HEK293T (cell line): ENCODE measurements at regions not wholly inside any gene's neighbourhood (a gene's known extent, or its start where the extent isn't known, plus 50 kb on each side); places are given as distances from the start of the nearest gene placed in this dataset.

Source experiments
- CTCF ChIA-PET: fragments of 350-600 bp; formaldehyde crosslinking; extraction: SDS; loops from one replicate; lab custom pipeline; 2021; ENCODE audit warnings: antibody characterized with exemption, inconsistent platforms; lab: Yijun Ruan, JAX
- POLR2A ChIA-PET: fragments of 350-600 bp; formaldehyde crosslinking; extraction: SDS; loops from one replicate; lab custom pipeline; 2020; ENCODE audit warnings: antibody characterized with exemption, inconsistent platforms; lab: Yijun Ruan, JAX
- DNase-seq: peaks from one replicate; pipeline ENCODE4 v3.0.0; 2012; ENCODE audit warnings: mixed read lengths; ENCODE audit errors: extremely low spot score
- ARNT ChIP-seq: fragments of 450-650 bp; IDR thresholded peaks from 2 replicates; pipeline ENCODE4 v1.6.1; 2017; ENCODE audit warnings: mild to moderate bottlenecking
- BHLHE40 ChIP-seq: fragments of 450-650 bp; IDR thresholded peaks from 2 replicates; pipeline ENCODE4 v1.6.1; 2016; ENCODE audit warnings: mild to moderate bottlenecking, moderate library complexity, borderline replicate concordance
- CTBP1 ChIP-seq: fragments of 450-650 bp; IDR thresholded peaks from 2 replicates; pipeline ENCODE4 v1.6.1; 2016; ENCODE audit warnings: borderline replicate concordance
- ELF4 ChIP-seq: fragments of 450-650 bp; IDR thresholded peaks from 2 replicates; pipeline ENCODE4 v1.6.1; 2017; ENCODE audit warnings: antibody characterized with exemption
- FOXA1 ChIP-seq: fragments of 450-650 bp; IDR thresholded peaks from 2 replicates; pipeline ENCODE4 v1.6.1; 2016; ENCODE audit warnings: mild to moderate bottlenecking
- FOXK2 ChIP-seq: fragments of 450-650 bp; IDR thresholded peaks from 2 replicates; pipeline ENCODE4 v1.6.1; 2016; ENCODE audit warnings: mild to moderate bottlenecking
- FOXM1 ChIP-seq: fragments of 450-650 bp; IDR thresholded peaks from 2 replicates; pipeline ENCODE4 v1.6.1; 2017; ENCODE audit warnings: mild to moderate bottlenecking, borderline replicate concordance
- HDGF ChIP-seq: fragments of 450-650 bp; IDR thresholded peaks from 2 replicates; pipeline ENCODE4 v1.6.1; 2017; ENCODE audit warnings: antibody characterized with exemption, borderline replicate concordance
- L3MBTL2 ChIP-seq: fragments of 450-650 bp; conservative IDR thresholded peaks from 2 replicates; pipeline ENCODE4 v1.6.1; 2016; ENCODE audit warnings: mild to moderate bottlenecking
- LEF1 ChIP-seq: fragments of 450-650 bp; IDR thresholded peaks from 2 replicates; pipeline ENCODE4 v1.6.1; 2017; ENCODE audit warnings: mild to moderate bottlenecking, borderline replicate concordance
- NFRKB ChIP-seq: fragments of 450-650 bp; IDR thresholded peaks from 2 replicates; pipeline ENCODE4 v1.6.1; 2016; ENCODE audit warnings: mild to moderate bottlenecking, moderate library complexity
- SP1 ChIP-seq: fragments of 450-650 bp; IDR thresholded peaks from 2 replicates; pipeline ENCODE4 v1.6.1; 2017
- SUZ12 ChIP-seq: fragments of 450-650 bp; IDR thresholded peaks from 2 replicates; pipeline ENCODE4 v1.6.1; 2016; ENCODE audit warnings: mild to moderate bottlenecking
- TARDBP ChIP-seq: fragments of 450-650 bp; IDR thresholded peaks from 2 replicates; pipeline ENCODE4 v1.6.1; 2016
- ZNF384 ChIP-seq: fragments of 450-650 bp; IDR thresholded peaks from 2 replicates; pipeline ENCODE4 v1.6.1; 2016
- TF ChIP-seq, protein P1 (sequence below): fragments of 450-650 bp; IDR thresholded peaks from 2 replicates; pipeline ENCODE4 v1.6.1; 2016

DNA sequence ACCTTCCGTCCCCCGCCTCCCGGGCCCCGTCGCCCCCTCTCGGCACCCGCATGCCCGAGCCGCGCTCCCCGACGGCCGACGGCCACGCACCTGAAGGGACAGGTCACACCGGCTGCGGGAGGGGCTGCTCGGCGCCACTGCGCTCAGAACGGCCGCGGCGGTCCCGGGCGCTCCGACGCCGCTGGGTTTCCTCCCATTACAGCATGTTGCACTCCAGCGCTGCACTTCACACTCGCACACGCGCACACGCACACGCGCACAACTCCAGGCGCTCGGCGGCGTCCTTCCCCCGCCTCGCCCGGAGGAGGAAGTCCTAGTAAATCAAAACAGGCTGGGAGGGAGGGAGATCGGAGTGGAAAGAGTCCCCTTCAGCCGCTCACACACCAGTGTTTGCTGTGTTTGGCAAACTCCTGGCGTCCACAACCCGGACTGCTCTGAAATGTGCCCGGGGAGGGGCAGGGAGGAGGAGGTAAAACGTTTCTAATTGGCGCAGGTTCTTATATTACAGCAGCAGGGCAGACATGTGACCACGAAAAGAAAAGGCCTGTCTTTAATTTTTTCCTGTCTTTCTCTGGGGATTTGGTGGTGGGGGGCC is 76.7 kb upstream of the VGLL4 start:
- peak; percentile 70 for DNase-seq
- TF ChIP-seq TARDBP: no peak
- no peak for TF ChIP-seq SP1
- no peak for TF ChIP-seq BHLHE40
- TF ChIP-seq CTBP1: no peak
- TF ChIP-seq, protein P1, sequence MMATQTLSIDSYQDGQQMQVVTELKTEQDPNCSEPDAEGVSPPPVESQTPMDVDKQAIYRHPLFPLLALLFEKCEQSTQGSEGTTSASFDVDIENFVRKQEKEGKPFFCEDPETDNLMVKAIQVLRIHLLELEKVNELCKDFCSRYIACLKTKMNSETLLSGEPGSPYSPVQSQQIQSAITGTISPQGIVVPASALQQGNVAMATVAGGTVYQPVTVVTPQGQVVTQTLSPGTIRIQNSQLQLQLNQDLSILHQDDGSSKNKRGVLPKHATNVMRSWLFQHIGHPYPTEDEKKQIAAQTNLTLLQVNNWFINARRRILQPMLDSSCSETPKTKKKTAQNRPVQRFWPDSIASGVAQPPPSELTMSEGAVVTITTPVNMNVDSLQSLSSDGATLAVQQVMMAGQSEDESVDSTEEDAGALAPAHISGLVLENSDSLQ: peak; percentile 44
- TF ChIP-seq FOXA1: no peak
- no peak; the same call in 1 of the 2 replicates for TF ChIP-seq ARNT
- TF ChIP-seq NFRKB: no peak
- no peak for TF ChIP-seq FOXK2
- TF ChIP-seq SUZ12: no peak
- TF ChIP-seq L3MBTL2: peak; percentile 77
- POLR2A ChIA-PET: no interaction called here
- CTCF ChIA-PET: no interaction called here

GRCh38 chr3:11719406-11720303 is 75.9 kb upstream of the VGLL4 start:
- ChIA-PET POLR2A (no interaction called here), CTCF (no interaction called here)
- DNase-seq: peak; percentile 86
- TF ChIP-seq CTBP1 (peak; percentile 82), FOXK2 (no peak), ZNF384 (no peak), FOXA1 (no peak), FOXM1 (peak; percentile 80; the same call in 1 of the 2 replicates), LEF1 (peak; percentile 36; the same call in 1 of the 2 replicates)

GRCh38 chr3:11718637-11719405 is 75.1 kb upstream of the VGLL4 start:
- TF ChIP-seq L3MBTL2 (0 out of 2 replicates have a peak, but pooled peaks have one; percentile 40), NFRKB (no peak)
- DNase-seq: peak; percentile 36
- POLR2A ChIA-PET: interaction anchor here (1.1 kb wide), 1 partner anchor 15 kb away, joined by 3 read pairs; no protein-coding TSS in a partner anchor
- CTCF ChIA-PET: interaction anchor here (0.5 kb wide), 1 partner anchor 57 kb away, joined by 3 read pairs; no protein-coding TSS in a partner anchor

- TF ChIP-seq ELF4 (no peak), ARNT (no peak), SUZ12 (no peak), L3MBTL2 (no peak), CTBP1 (no peak), BHLHE40 (no peak)
- TF ChIP-seq, protein P1: peak; percentile 92
- CTCF ChIA-PET: interaction anchor here (0.5 kb wide), 1 partner anchor 58 kb away, joined by 3 read pairs; no protein-coding TSS in a partner anchor
- POLR2A ChIA-PET: interaction anchor here (1.1 kb wide), 1 partner anchor 16 kb away, joined by 3 read pairs; no protein-coding TSS in a partner anchor
- DNase-seq: no peak
These were observed 74.3 kb upstream of the VGLL4 start for GRCh38 chr3:11717768-11718636.

- no peak for DNase-seq
- POLR2A ChIA-PET: no interaction called here
- peak; percentile 78 for TF ChIP-seq ZNF384
- TF ChIP-seq FOXA1: no peak
- CTCF ChIA-PET: no interaction called here
These were observed 73.6 kb upstream of the VGLL4 start for GRCh38 chr3:11717301-11717700.

- POLR2A ChIA-PET: no interaction called here
- TF ChIP-seq FOXA1 (no peak), HDGF (no peak), TARDBP (no peak), ELF4 (no peak), ARNT (no peak)
- TF ChIP-seq, protein P1: no peak
- CTCF ChIA-PET: interaction anchor here (0.6 kb wide), 1 partner anchor 14 kb away, joined by 3 read pairs; no protein-coding TSS in a partner anchor
- DNase-seq: no peak
These were observed 73.0 kb upstream of the VGLL4 start for GRCh38 chr3:11716573-11717290.
